ENCODE measurements at regions not wholly inside any gene's neighbourhood (a gene's known extent, or its start where the extent isn't known, plus 50 kb on each side); places are given as distances from the start of the nearest gene placed in this dataset.

GRCh38 chr13:77988355-77988754 lies 69.7 kb upstream of the EDNRB start:
- no peak for DNase-seq

- no peak for DNase-seq
Measured at GRCh38 chr13:77986713-77987112, 68.1 kb upstream of the EDNRB start.

- no peak for DNase-seq
Measured at GRCh38 chr13:77985866-77986636, 67.4 kb upstream of the EDNRB start.

- no peak for DNase-seq
Measured at GRCh38 chr13:77981281-77981881, 62.8 kb upstream of the EDNRB start.

GRCh38 chr13:77980592-77980991 lies 62.0 kb upstream of the EDNRB start:
- no peak for DNase-seq

- no peak for DNase-seq
Measured at GRCh38 chr13:77979721-77980385, 61.2 kb upstream of the EDNRB start.

GRCh38 chr13:77975358-77976042 lies 56.9 kb upstream of the EDNRB start:
- no peak for DNase-seq

GRCh38 chr13:77969299-77969698 lies 50.7 kb upstream of the EDNRB start:
- no peak for DNase-seq

All from SHP77 treated with DMSO at 0.1 percent for 48 hours (cell line).